OCI-LY7 (cell line): ENCODE measurements at regions not wholly inside any gene's neighbourhood (a gene's known extent, or its start where the extent isn't known, plus 50 kb on each side); places are given as distances from the start of the nearest gene placed in this dataset.

ENCODE experiments used
- BruUV-seq: library from RNA; stranded (reverse); fragments of 400-500 nt; replicated peaks from 2 replicates; lab custom pipeline; 2021; lab: Mats Ljungman, UMichigan
- CTCF ChIA-PET: fragments of 300-600 bp; sonication (Branson Sonifier 250); formaldehyde crosslinking; loops from one replicate; lab custom pipeline; 2022; ENCODE audit warnings: antibody characterized with exemption; ENCODE audit not compliant: unreplicated experiment; lab: Charles Lee
- POLR2A ChIA-PET: fragments of 300-600 bp; sonication (Branson Sonifier 250); formaldehyde crosslinking; loops from one replicate; lab custom pipeline; 2022; ENCODE audit warnings: antibody characterized with exemption; lab: Charles Lee
- DNase-seq: peaks from one replicate; pipeline ENCODE4 v3.0.0-alpha.2; 2015; ENCODE audit warnings: low spot score
- H2AFZ ChIP-seq: fragments of 200-600 bp; sonication (generic), shearing (Covaris generic); 2 replicates; pipeline ENCODE4 v1.6.1; 2014; ENCODE audit warnings: mild to moderate bottlenecking, antibody characterized with exemption, low read length, moderate library complexity
- H3K27ac ChIP-seq: fragments of 200-600 bp; sonication (generic); 2 replicates; pipeline ENCODE4 v1.5.1; 2014; ENCODE audit warnings: mixed run types, low read depth, mild to moderate bottlenecking, moderate library complexity, low read length, inconsistent platforms; ENCODE audit not compliant: poor library complexity, severe bottlenecking
- H3K36me3 ChIP-seq: fragments of 200-600 bp; sonication (generic); 2 replicates; pipeline ENCODE4 v1.6.1; 2014; ENCODE audit warnings: mild to moderate bottlenecking, antibody characterized with exemption, low read length, moderate library complexity, mixed read lengths; ENCODE audit not compliant: insufficient read depth
- H3K4me1 ChIP-seq: fragments of 200-600 bp; sonication (generic); 2 replicates; pipeline ENCODE4 v1.5.1; 2014; ENCODE audit warnings: mild to moderate bottlenecking, low read length; ENCODE audit not compliant: insufficient read depth, poor library complexity, severe bottlenecking
- H3K4me2 ChIP-seq: fragments of 200-600 bp; sonication (generic); 2 replicates; pipeline ENCODE4 v1.6.1; 2014; ENCODE audit warnings: mild to moderate bottlenecking, low read length
- H3K4me3 ChIP-seq: fragments of 200-600 bp; sonication (generic); 2 replicates; pipeline ENCODE4 v1.5.1; 2014; ENCODE audit warnings: mild to moderate bottlenecking, low read depth, low read length; ENCODE audit not compliant: poor library complexity, severe bottlenecking
- H3K79me2 ChIP-seq: fragments of 200-600 bp; sonication (generic); 2 replicates; pipeline ENCODE4 v1.6.1; 2016; ENCODE audit warnings: low read depth, mild to moderate bottlenecking, low read length, moderate library complexity, mixed read lengths; ENCODE audit not compliant: insufficient read depth
- H3K9me2 ChIP-seq: fragments of 200-600 bp; sonication (generic); 2 replicates; pipeline ENCODE4 v1.6.1; 2016; ENCODE audit warnings: mild to moderate bottlenecking, low read length, mixed read lengths; ENCODE audit not compliant: insufficient read depth
- H3K9me3 ChIP-seq: fragments of 200-600 bp; sonication (generic); 2 replicates; pipeline ENCODE4 v1.6.1; 2014; ENCODE audit warnings: mild to moderate bottlenecking, mixed run types, low read length, mixed read lengths
- H4K20me1 ChIP-seq: fragments of 200-600 bp; sonication (generic); 2 replicates; pipeline ENCODE4 v1.6.1; 2014; ENCODE audit warnings: mild to moderate bottlenecking, antibody characterized with exemption, low read length, moderate library complexity, mixed read lengths; ENCODE audit not compliant: insufficient read depth
- EZH2phosphoT487 ChIP-seq: fragments of 200-600 bp; sonication (generic); IDR thresholded peaks from 2 replicates; pipeline ENCODE4 v1.6.1; 2018; ENCODE audit warnings: low read depth, borderline replicate concordance, mild to moderate bottlenecking, mixed run types, antibody characterized with exemption, low read length, moderate library complexity, mixed read lengths
- intact Hi-C: fragments of 100-400 bp; cut with micrococcal nuclease; formaldehyde crosslinking; loops from one replicate; pipeline ENCODE4 v1.10.0; 2022; ENCODE audit not compliant: unreplicated experiment
- TF ChIP-seq, protein P1 (sequence below): fragments of 200-600 bp; sonication (generic); conservative IDR thresholded peaks from 2 replicates; pipeline ENCODE4 v1.5.1; 2014; ENCODE audit warnings: mild to moderate bottlenecking, antibody characterized with exemption, low read length, moderate library complexity, mixed read lengths

- BruUV-seq = no TSS peak
- Histone ChIP-seq H2AFZ (no peak overlapping the region), H3K4me1 (no peaks in the 10 kb centered on the region), H4K20me1 (no peaks in the 10 kb centered on the region), H3K4me2 (no peak overlapping the region), H3K9me3 (no peaks in the 10 kb centered on the region), H3K36me3 (no peaks in the 10 kb centered on the region), H3K27ac (no peak overlapping the region), H3K4me3 (no peak overlapping the region), H3K9me2 (no peaks in the 10 kb centered on the region), H3K79me2 (no peaks in the 10 kb centered on the region)
- ChIA-PET POLR2A (interaction anchor here (0.7 to 1.2 kb wide), 2 partner anchors 12 to 383 kb away, joined by 3 to 4 read pairs; no protein-coding TSS in a partner anchor), CTCF (no interaction called here)
- TF ChIP-seq, protein P1, sequence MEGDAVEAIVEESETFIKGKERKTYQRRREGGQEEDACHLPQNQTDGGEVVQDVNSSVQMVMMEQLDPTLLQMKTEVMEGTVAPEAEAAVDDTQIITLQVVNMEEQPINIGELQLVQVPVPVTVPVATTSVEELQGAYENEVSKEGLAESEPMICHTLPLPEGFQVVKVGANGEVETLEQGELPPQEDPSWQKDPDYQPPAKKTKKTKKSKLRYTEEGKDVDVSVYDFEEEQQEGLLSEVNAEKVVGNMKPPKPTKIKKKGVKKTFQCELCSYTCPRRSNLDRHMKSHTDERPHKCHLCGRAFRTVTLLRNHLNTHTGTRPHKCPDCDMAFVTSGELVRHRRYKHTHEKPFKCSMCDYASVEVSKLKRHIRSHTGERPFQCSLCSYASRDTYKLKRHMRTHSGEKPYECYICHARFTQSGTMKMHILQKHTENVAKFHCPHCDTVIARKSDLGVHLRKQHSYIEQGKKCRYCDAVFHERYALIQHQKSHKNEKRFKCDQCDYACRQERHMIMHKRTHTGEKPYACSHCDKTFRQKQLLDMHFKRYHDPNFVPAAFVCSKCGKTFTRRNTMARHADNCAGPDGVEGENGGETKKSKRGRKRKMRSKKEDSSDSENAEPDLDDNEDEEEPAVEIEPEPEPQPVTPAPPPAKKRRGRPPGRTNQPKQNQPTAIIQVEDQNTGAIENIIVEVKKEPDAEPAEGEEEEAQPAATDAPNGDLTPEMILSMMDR = no peak
- TF ChIP-seq EZH2phosphoT487 = no peak
- no peak for DNase-seq
- intact Hi-C loops = no loop called here
These were observed 64.4 kb upstream of the PTGFR start for GRCh38 chr1:78426408-78426807.

GRCh38 chr1:78427506-78427905 lies 63.3 kb upstream of the PTGFR start:
- intact Hi-C loops = no loop called here
- H3K9me3 ChIP-seq = no peaks in the 10 kb centered on the region
- H3K79me2 ChIP-seq = no peaks in the 10 kb centered on the region
- BruUV-seq = no TSS peak
- no peaks in the 10 kb centered on the region for H3K4me1 ChIP-seq
- TF ChIP-seq EZH2phosphoT487 = no peak
- TF ChIP-seq, protein P1 = no peak
- CTCF ChIA-PET = no interaction called here
- no peak overlapping the region for H3K4me2 ChIP-seq
- H3K4me3 ChIP-seq = no peak overlapping the region
- POLR2A ChIA-PET = interaction anchor here (0.7 to 1.2 kb wide), 3 partner anchors 11 to 660 kb away, joined by 3 to 4 read pairs (median 3); no protein-coding TSS in a partner anchor
- no peaks in the 10 kb centered on the region for H4K20me1 ChIP-seq
- H3K27ac ChIP-seq = no peak overlapping the region
- H2AFZ ChIP-seq = no peak overlapping the region
- no peaks in the 10 kb centered on the region for H3K36me3 ChIP-seq
- H3K9me2 ChIP-seq = no peaks in the 10 kb centered on the region
- DNase-seq = no peak

GRCh38 chr1:78432016-78432415 lies 58.8 kb upstream of the PTGFR start:
- H3K4me2 ChIP-seq = no peak overlapping the region
- no peaks in the 10 kb centered on the region for H3K79me2 ChIP-seq
- no peak overlapping the region for H3K27ac ChIP-seq
- no peaks in the 10 kb centered on the region for H3K9me3 ChIP-seq
- intact Hi-C loops = no loop called here
- H3K4me1 ChIP-seq = no peaks in the 10 kb centered on the region
- no peak overlapping the region for H2AFZ ChIP-seq
- no peaks in the 10 kb centered on the region for H3K9me2 ChIP-seq
- no peaks in the 10 kb centered on the region for H3K36me3 ChIP-seq
- no TSS peak for BruUV-seq
- H3K4me3 ChIP-seq = no peak overlapping the region
- TF ChIP-seq, protein P1 = no peak
- TF ChIP-seq EZH2phosphoT487 = no peak
- no peak for DNase-seq
- ChIA-PET CTCF (no interaction called here), POLR2A (interaction anchor here (1.7 kb wide), 1 partner anchor 9 kb away, joined by 6 read pairs; no protein-coding TSS in a partner anchor)
- no peaks in the 10 kb centered on the region for H4K20me1 ChIP-seq
